ENCODE measurements at regions not wholly inside any gene's neighbourhood (a gene's known extent, or its start where the extent isn't known, plus 50 kb on each side); places are given as distances from the start of the nearest gene placed in this dataset.

DNA sequence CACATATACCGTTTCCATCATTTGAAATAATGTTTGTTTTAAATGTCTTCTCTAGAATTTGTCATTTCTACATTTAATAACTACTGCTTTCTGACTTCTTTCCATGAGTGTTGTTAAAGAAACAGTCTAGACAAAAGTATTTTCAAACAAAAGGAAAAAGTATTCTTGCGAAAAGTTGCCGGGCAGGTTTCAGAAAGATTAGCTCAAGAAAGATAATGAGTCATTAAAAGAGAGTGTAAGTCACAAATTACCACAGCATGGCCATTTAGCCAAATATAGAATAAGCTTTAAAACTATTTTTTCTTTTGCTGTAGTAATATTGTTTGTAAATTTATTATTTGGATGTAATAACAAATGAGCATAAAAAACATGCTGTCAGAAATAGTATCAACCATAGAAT, 493.0 kb downstream of the TLL1 start:
- no peak for DNase-seq

DNA sequence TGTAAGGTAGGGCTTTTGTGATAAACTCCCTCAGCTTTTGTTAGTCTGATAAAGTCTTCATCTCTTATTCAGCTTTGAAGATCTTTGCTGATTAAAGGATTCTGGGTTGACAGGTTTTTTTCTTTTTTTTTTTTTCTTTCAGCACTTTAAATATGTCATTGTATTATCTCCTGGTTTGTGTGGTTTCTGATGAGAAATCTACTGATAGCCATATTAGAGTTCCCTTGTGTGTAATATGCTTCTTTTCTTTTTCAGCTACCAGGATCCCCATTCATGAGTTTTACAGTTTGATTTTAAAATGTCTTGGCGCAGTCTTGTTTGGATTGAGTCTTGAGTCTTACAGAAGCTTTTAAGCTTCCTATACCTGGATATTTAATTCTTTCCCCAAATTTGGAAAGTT, 504.5 kb downstream of the TLL1 start:
- DNase-seq = no peak

DNA sequence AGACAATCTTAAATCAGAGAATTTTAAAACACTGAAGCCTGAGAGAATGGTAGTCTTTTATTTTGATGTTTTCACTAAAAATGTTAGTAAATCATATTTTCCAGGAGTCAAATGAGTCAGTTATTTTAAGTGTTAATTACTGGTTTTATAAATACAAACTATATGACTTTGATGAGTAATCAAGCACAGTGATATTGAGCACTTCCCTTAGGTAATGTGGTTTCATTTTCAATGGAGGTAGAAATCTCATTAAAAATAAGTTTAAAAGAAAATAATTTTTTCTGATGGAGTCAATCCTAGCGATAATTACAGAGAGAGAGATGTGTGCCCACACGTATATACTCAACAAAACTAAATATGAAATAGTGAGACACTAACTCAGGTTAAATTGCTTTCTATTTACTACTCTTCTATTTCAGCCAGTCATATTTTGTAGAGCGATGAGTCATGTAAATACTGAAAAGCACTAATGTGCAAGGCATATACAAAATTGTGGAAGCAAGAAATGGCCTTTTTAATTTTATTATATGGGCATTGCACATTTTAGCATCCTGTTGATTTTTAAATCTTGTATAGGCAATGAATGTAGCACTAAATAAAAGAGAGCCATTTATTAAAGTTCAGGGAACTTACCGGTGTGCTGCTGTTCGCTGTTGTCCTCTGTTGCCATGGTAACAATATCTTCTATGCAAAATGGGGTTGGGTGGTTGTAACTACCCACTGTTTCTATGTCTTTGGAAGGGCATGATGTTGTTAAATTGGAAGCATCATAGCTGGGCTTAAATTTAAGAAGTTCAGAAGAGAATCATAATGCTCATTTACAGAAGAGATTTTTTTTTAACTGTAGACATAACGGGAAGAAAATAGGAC, 513.7 kb downstream of the TLL1 start:
- DNase-seq = no peak

DNA sequence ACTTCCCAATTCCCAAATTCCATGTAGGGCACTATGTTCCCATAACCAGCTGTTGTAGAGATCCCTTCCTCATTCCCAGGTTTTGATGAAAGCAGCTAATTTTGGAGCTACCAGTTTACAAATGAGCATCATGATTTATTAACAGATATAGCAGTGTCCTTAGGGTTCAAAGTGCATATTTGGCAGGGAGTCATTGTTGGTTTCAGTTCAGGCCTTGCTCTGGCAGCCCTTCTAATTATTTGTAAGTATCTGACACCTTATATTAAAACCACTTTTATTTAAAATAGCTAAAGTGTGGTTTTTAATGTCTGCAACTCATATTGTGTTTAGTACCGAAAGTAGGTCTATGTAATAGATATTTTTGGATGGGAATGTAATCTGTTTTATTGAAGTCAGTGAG, 518.5 kb downstream of the TLL1 start:
- no peak for DNase-seq

- no peak for DNase-seq
These were observed 526.0 kb downstream of the TLL1 start for GRCh38 chr4:166399021-166399420.

- no peak for DNase-seq
These were observed 527.3 kb downstream of the TLL1 start for GRCh38 chr4:166400270-166400894.

DNA sequence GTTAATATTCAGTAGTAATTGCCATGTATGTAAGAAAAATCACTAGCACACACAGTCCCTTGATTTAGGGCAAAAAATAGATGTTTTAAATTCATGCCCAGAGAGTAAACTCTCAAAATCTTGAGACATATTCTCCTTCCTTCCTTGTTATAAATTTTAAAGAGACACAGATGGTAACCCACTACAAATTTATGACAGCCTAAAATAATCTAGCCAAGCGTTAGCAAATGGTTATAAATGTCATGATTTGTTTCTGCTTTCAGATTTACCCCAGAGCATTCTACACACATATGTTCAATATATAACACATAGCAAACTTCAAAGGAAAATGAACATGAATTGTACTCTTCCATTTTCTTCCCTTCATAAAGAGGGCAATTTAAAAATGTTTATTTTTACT, 540.3 kb downstream of the TLL1 start:
- no peak for DNase-seq

DNA sequence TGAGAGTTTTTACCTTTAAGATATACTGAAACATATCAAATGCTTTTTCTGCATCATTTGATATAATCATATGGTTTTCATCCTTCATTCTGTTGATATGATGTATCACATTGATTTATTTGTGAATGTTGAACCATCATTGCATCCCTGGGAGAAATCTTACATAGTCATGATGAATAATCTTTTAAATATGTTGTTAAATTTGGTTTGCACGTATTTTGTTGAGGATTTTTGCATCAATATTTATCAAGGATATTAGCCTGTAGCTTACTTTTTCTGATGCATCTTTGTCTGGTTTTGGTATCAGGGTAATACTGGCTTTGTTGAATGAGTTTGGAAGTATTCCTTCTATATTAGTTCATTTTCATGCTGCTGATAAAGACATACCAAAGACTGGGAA, 541.4 kb downstream of the TLL1 start:
- no peak for DNase-seq

GRCh38 chr4:166415749-166416148, 542.7 kb downstream of the TLL1 start:
- no peak for DNase-seq

DNA sequence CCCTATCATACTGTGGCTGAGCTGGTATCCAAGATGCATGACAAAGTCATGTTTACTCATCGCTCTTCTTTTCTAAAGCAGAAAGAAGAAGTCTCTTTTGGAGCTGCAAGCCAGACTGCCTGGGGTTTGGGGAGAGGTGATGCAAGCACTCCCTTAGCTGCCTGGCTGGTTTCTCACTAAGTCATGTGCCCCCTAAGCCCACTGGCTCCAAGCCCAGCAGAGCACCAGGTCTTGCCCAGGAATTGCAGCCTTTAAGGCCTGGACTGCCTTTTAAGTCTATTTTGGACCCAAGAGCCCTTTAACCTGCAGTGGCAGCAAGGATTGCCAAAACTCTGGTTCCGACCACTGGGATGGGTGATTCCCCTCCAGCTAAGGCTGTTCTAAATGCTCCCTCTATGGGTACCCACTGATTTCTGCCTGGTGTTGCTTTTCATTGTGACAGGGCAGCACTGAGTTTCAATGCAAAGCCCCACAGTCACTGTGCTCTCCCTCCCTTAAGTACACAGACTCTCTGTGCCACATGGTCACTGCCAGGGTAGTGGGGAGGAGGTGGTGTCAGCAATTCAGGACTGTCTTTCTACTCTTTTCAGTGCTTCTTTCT, 548.6 kb downstream of the TLL1 start:
- DNase-seq = no peak

GRCh38 chr4:166422475-166422874, 549.4 kb downstream of the TLL1 start:
- no peak for DNase-seq

GRCh38 chr4:166426300-166426863, 553.3 kb downstream of the TLL1 start:
- no peak for DNase-seq

- DNase-seq = no peak
These were observed 559.1 kb downstream of the TLL1 start for GRCh38 chr4:166432125-166432524.

- DNase-seq = no peak
These were observed 559.8 kb downstream of the TLL1 start for GRCh38 chr4:166432842-166433241.

- no peak for DNase-seq
These were observed 562.4 kb downstream of the TLL1 start for GRCh38 chr4:166435449-166435848.

- DNase-seq = no peak
These were observed 585.7 kb downstream of the TLL1 start for GRCh38 chr4:166458756-166459155.

DNA sequence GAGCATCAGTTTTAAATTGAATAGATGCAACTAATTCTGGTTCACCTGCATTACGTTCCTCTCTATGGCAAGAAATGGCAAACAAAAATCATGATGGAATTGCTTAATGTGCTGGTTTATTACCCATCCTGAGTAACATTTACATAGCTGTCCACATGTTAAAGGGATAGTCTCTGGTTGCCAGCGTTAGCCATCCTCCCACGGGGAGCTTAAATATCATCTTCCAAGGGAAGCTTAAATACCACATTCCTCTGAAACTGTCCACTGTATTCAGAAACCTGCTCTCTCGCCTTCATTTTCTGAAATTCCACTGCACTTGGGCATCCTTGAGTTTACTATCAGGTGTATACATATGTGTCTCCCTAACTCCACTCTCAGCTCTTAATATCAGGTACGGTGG, 586.6 kb downstream of the TLL1 start:
- DNase-seq = no peak

DNA sequence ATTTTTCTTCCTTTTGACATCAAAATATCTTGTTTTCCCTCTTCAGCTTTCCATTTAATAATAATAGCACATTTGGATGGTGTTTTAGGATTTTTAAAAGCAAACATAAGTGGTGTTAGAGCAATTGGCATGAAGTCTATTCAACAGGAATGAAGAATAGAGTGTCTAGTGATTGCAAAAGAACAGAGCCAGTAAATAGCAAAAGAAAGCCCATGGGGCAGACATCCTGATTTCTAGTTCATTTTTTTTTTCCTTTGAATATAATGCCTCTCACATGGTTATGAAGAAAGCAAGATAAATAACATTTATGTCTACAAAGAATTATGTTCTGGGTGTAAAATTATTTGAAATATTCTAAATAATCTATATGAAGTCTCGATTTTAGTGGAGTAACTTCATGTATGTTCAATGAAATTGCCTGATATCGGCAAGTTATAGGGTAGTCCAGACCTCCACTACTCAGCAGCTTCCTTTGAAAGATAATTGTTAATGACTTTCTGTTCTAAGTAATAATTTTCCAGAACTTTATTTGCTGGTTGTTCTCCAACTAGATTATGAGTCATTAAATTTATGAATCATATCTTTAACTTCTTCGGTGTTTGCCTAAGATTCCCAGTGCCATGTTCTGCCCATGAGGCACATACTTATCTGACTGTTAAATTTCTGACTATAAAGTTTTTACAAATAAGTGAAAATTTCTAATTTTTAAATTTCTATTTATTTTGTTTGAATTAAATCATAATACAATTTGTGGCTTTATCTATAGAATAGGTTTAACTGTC, 587.9 kb downstream of the TLL1 start:
- no peak for DNase-seq

DNA sequence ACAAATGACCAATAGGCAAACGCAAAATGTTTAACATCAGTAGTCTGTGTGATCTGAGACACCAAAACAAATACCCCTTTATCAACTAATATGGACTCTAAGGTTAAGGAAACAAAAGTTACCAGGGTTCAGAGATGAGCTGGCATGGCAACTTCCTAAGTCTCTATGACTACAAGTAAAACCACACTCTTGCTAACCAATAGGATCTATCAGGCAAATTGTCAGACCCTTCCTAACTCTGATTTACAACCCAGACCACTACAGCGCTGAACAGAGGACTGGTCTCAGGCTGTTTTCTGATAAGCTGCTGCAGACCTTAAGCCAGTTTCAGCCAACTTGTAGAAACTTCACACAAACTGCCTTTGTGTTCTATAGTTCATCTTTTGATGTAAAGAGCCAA, 608.0 kb downstream of the TLL1 start:
- no peak for DNase-seq

DNA sequence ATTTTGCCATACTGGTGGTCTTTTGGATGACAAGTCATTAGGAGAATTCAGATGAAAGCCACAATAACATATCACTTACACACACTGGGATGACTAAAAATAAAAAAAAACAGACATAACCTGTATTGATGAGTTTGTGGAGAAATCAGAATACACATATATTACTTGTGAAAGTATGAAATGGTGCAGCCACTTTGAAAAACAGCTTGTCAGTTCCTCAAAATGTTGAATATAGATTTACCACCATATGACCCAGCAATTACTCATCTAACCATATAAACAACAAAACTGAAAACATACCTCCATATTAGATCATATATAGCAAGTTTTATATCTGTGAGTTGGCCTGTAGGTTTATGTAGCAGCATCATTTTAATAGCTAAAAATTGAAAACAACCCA, 608.7 kb downstream of the TLL1 start:
- no peak for DNase-seq

DNA sequence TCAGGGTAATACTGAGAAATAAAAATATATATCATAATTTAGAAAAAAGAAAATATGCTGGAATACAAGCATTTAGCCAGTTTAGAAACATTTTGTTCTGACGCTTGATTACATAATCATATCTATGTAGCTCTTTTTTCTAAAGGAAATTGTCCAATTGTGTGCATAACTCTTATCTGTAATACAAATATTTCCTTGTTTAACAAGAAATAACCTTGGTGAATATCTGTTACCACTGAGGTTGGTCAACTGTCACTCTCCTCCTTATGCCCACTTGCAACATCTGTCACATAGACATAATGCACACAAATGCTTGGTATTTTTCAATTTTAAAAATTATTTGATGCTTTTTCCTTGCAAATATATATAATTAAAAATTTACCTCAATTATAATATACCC, 609.7 kb downstream of the TLL1 start:
- no peak for DNase-seq

- no peak for DNase-seq
These were observed 618.6 kb downstream of the TLL1 start for GRCh38 chr4:166491635-166492034.

DNA sequence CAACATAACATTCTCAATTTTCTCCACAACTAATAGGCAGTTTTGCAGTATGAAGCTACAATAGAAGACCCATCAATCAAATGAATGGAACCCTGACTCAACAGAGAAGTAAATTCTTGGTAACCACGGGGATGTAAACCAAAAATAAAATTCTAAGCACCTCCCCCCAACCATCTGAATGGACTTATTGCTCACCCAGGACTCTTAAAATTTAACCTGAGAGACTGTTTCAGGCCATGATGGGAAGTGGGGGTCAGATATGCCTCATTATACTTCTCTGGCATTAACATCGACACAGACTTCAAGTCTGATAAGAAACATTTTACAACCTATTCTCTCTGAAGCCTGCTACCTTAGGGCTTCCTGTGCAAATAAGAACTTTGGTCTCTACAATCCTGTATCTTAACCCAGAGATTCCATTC, 620.9 kb downstream of the TLL1 start:
- DNase-seq = no peak

All from suppressor macrophage treated with lipopolysaccharide for 1 hour (primary cell).